A549 (cell line): ENCODE measurements at regions not wholly inside any gene's neighbourhood (a gene's known extent, or its start where the extent isn't known, plus 50 kb on each side); places are given as distances from the start of the nearest gene placed in this dataset.

Experiments used
- CBX2 ChIP-seq: fragments of 200-600 bp; sonication (generic); IDR thresholded peaks from 2 replicates; pipeline ENCODE4 v1.6.1; 2016; ENCODE audit warnings: low read depth, mild to moderate bottlenecking, borderline replicate concordance
- MAFK ChIP-seq: fragments of 450-650 bp; IDR thresholded peaks from 2 replicates; pipeline ENCODE4 v1.6.1; 2014; ENCODE audit not compliant: partially characterized antibody
- POLR2A ChIP-seq: IDR thresholded peaks from 2 replicates; pipeline ENCODE4 v1.6.1; 2012; ENCODE audit warnings: mild to moderate bottlenecking, low read length
- RFX5 ChIP-seq: fragments of 450-650 bp; IDR thresholded peaks from 2 replicates; pipeline ENCODE4 v1.7.1; 2014; ENCODE audit warnings: antibody characterized with exemption, mild to moderate bottlenecking, moderate library complexity
- TF ChIP-seq, protein P1 (sequence below): fragments of >200 bp; sonication (Bioruptor Twin); formaldehyde crosslinking; IDR thresholded peaks from 3 replicates; pipeline ENCODE4 v1.5.1; 2016
- TF ChIP-seq, protein P2 (sequence below): fragments of 150-350 bp; IDR thresholded peaks from 2 replicates; pipeline ENCODE4 v1.6.1; 2014; ENCODE audit warnings: low read depth, mild to moderate bottlenecking, low read length

DNA sequence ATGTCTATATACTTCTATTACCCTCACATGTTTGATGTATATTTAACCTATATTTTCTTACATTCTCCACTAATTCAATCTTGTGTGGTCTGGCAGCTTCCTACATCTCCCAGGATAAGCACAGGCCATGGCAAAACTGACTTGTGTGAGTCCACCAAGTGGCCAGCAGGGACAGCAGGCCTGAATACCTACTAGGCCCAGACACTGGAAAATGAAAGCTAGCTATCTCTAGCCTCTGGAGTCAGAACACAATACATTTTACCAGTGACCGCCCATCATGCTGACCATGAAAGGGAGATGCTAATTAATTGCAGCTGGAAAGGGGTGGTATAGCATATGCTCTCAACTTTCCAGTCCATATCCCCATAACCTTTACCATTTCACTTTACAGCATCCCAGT lies 132.3 kb downstream of the PCTP start:
- TF ChIP-seq, protein P1, sequence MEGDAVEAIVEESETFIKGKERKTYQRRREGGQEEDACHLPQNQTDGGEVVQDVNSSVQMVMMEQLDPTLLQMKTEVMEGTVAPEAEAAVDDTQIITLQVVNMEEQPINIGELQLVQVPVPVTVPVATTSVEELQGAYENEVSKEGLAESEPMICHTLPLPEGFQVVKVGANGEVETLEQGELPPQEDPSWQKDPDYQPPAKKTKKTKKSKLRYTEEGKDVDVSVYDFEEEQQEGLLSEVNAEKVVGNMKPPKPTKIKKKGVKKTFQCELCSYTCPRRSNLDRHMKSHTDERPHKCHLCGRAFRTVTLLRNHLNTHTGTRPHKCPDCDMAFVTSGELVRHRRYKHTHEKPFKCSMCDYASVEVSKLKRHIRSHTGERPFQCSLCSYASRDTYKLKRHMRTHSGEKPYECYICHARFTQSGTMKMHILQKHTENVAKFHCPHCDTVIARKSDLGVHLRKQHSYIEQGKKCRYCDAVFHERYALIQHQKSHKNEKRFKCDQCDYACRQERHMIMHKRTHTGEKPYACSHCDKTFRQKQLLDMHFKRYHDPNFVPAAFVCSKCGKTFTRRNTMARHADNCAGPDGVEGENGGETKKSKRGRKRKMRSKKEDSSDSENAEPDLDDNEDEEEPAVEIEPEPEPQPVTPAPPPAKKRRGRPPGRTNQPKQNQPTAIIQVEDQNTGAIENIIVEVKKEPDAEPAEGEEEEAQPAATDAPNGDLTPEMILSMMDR, result no peak
- no peak for TF ChIP-seq POLR2A
- TF ChIP-seq CBX2, result no peak
- TF ChIP-seq, protein P2, sequence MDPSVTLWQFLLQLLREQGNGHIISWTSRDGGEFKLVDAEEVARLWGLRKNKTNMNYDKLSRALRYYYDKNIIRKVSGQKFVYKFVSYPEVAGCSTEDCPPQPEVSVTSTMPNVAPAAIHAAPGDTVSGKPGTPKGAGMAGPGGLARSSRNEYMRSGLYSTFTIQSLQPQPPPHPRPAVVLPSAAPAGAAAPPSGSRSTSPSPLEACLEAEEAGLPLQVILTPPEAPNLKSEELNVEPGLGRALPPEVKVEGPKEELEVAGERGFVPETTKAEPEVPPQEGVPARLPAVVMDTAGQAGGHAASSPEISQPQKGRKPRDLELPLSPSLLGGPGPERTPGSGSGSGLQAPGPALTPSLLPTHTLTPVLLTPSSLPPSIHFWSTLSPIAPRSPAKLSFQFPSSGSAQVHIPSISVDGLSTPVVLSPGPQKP, result no peak
- TF ChIP-seq MAFK, result no peak
- no peak for TF ChIP-seq RFX5
